AG10803 (cell line): ENCODE measurements at regions not wholly inside any gene's neighbourhood (a gene's known extent, or its start where the extent isn't known, plus 50 kb on each side); places are given as distances from the start of the nearest gene placed in this dataset.

Experiments
- DNase-seq: peaks from one replicate; pipeline ENCODE4 v3.0.0; 2010; ENCODE audit warnings: low read depth
- H3K4me3 ChIP-seq: 2 replicates; pipeline ENCODE4 v1.5.1; 2011; ENCODE audit warnings: mild to moderate bottlenecking, low read length, control low read depth
- CTCF ChIP-seq: conservative IDR thresholded peaks from 2 replicates; pipeline ENCODE4 v1.5.1; 2011; ENCODE audit warnings: mild to moderate bottlenecking, low read length, control low read depth, inconsistent platforms

GRCh38 chr11:29334776-29335130, 682.1 kb downstream of the KCNA4 start:
- H3K4me3 ChIP-seq = no peak overlapping the region
- DNase-seq = peak; percentile 65
- TF ChIP-seq CTCF = no peak

- H3K4me3 ChIP-seq = no peak overlapping the region
- DNase-seq = peak; percentile 74
- peak; percentile 59 for TF ChIP-seq CTCF
Observed at GRCh38 chr11:29333993-29334775, 682.6 kb downstream of the KCNA4 start.

GRCh38 chr11:29331451-29332010, 685.3 kb downstream of the KCNA4 start:
- no peak overlapping the region for H3K4me3 ChIP-seq
- DNase-seq = no peak
- TF ChIP-seq CTCF = no peak

- peak; percentile 86 for TF ChIP-seq CTCF
- H3K4me3 ChIP-seq = no peak overlapping the region
- DNase-seq = peak; percentile 77
Observed at GRCh38 chr11:29328961-29329441, 687.8 kb downstream of the KCNA4 start.

GRCh38 chr11:29327891-29328290, 688.9 kb downstream of the KCNA4 start:
- DNase-seq = no peak
- no peak overlapping the region for H3K4me3 ChIP-seq
- no peak for TF ChIP-seq CTCF

- no peak for TF ChIP-seq CTCF
- H3K4me3 ChIP-seq = no peak overlapping the region
- DNase-seq = no peak
Observed at GRCh38 chr11:29326757-29327156, 690.1 kb downstream of the KCNA4 start.

- DNase-seq = peak; percentile 43
- TF ChIP-seq CTCF = no peak
- no peak overlapping the region for H3K4me3 ChIP-seq
Observed at GRCh38 chr11:29324328-29324727, 692.5 kb downstream of the KCNA4 start.
